HG03565 (cell line): ENCODE measurements at regions not wholly inside any gene's neighbourhood (a gene's known extent, or its start where the extent isn't known, plus 50 kb on each side); places are given as distances from the start of the nearest gene placed in this dataset.

Experiments
- ATAC-seq: cut with Tn5 transposase; IDR thresholded peaks from one replicate; pipeline ENCODE4 v1.9.1; 2021; ENCODE audit warnings: mild to moderate bottlenecking, moderate library complexity; ENCODE audit not compliant: unreplicated experiment

- ATAC-seq: no peak
Measured at GRCh38 chr3:94256888-94257813, 194.3 kb downstream of the NSUN3 start.

GRCh38 chr3:94258851-94259250 lies 196.0 kb downstream of the NSUN3 start:
- ATAC-seq: no peak

GRCh38 chr3:94259291-94259690 lies 196.4 kb downstream of the NSUN3 start:
- ATAC-seq: no peak

GRCh38 chr3:94269763-94270162 lies 206.9 kb downstream of the NSUN3 start:
- ATAC-seq: no peak

GRCh38 chr3:94272016-94272415 lies 209.2 kb downstream of the NSUN3 start:
- no peak for ATAC-seq

DNA sequence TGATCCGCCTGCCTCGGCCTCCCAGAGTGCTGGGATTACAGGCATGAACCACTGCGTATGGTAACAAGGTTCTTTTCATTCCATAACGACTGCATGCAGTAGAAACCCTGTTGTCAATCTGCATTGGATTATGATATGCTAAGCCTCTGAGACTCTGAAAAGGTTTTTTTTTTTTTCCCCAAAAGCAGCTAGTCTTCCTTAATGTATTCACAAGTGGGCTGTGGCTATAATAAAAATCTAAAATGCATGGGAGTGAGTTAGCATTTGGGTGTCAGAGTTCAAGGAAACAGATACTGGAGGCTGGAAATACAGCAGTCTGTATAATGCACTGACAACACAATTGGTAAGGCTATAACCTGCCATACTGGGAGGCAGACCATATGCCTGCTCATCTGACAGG lies 218.1 kb downstream of the NSUN3 start:
- no peak for ATAC-seq

DNA sequence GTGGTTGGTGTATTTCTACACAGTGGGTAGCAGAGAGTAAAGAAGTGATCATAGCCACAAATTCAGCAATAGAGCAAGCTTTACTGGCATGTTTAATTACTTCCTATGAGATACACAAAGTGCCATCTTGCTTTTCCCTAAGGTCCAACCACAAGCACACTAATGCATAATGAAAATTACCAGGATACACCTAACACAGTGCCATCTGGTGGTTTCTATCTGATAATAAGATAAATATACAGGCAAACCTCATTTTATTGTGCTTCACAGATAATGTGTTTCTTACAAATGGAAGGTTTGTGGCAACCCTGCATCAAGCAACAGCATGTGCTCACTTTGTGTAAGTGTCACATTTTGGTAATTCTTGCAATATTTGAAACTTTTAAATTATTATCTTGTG lies 223.0 kb downstream of the NSUN3 start:
- no peak for ATAC-seq

DNA sequence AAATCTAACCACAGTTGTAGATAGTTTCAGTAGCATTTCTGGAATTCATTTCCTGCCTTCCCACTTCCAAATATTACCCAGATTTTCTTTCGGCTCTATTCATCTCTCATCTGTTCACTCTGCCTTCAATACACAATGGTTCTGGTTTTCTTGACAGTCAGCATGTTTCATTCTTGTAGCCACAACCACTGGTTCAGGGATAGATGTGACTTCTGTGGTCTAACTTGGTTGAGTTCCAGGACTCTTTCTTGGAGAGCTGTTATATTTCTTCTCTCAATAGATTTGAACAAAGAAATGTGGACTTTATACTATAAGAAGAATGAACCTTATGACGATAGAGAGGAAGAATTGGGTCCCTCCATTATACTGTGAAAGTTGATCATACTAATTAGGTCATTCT lies 228.8 kb downstream of the NSUN3 start:
- ATAC-seq: no peak

DNA sequence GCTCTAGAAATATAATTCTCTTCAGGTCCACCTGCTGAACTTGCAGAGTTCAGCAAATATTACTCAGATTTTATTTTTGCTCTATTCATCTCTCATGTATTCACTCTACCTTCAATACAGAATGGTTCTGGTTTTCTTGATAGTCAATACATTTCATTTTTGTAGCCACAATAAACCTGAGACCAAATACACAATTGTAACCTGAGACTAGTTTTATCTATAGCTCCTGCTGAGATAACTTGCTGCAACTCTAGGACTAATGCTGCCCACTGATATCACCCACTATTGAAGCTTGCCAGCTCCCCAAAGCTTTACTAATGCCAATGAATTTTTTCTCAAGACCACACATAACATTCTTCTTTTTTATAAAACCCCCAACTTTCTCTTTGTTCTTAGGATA lies 229.3 kb downstream of the NSUN3 start:
- no peak for ATAC-seq

GRCh38 chr3:94293793-94294195 lies 230.9 kb downstream of the NSUN3 start:
- no peak for ATAC-seq

- no peak for ATAC-seq
Measured at GRCh38 chr3:94294806-94295205, 231.9 kb downstream of the NSUN3 start.

DNA sequence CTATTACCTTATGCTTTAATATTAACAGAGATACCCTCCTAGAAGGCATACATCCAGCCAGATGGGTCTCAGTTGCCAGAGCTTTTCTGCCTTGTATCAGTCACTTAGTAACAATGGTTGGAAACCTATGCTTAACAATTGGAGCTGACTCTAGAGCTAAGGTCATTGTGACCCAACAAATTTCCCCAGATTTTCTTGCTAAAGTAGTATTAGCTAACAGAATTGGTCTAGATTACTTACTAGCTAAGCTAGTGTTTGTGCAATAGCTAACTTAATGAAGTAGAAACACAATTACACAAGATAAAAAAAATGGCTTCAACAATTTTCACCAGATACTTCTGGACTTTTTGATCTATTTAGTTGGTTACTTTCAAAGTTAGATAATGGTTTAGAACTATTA lies 236.9 kb downstream of the NSUN3 start:
- no peak for ATAC-seq

DNA sequence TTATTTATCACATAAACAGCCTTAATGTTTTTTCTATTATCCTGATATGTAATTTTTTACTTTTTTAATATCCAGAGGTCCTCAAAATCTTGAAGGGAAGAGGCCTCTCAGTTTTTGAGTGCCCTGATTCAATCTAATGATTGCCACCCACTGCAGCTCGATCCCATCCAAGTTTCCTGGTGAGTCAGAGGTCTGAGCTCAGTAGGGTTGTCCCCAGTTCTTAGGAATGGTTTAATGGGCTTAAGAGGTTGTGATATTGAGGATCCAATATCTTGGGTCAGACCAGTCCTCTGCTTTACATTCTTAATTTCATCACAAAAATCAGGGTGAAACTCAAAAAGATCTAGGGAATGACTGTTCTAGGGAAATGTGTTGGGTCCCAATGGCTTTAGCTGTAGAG lies 238.5 kb downstream of the NSUN3 start:
- ATAC-seq: no peak

DNA sequence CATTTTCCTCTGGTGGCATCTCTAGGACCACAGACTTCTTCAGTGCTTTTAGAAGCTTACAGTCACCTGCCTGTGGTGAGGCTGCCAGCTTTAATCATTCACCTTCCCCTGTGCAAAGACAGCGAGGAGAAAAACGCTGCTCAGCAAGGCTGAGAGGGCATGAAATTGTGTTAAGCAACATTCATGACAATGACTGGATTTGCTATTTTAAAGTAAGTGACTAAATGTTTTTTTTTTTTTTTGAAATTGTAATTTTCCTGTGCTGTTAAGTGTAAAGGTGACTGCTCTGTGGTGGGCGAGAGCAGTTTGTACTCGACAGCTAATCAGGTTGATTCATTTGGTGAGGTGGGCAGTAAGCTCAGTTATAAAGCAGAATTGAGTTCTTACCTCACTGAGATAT lies 240.4 kb downstream of the NSUN3 start:
- ATAC-seq: no peak

- no peak for ATAC-seq
Measured at GRCh38 chr3:94303897-94304296, 241.0 kb downstream of the NSUN3 start.

DNA sequence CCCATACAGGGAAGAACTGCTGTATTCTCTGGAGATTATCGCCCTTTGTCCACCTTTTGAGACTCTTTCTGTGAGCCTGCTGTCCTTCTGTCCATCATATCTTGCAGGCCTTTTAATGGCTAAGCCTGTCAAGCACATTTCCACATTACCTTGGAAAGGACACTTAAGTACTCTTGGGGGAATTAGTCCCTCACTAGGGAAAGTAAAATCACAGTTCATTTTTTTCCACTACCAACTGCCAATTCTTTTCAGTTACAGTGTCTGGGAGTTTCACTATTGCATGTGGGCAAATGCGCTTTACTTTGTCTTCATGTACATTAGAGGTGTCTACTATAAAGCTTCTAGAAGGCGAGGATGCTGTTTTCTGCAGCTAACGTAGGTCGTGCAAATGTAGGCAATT lies 242.1 kb downstream of the NSUN3 start:
- ATAC-seq: no peak

DNA sequence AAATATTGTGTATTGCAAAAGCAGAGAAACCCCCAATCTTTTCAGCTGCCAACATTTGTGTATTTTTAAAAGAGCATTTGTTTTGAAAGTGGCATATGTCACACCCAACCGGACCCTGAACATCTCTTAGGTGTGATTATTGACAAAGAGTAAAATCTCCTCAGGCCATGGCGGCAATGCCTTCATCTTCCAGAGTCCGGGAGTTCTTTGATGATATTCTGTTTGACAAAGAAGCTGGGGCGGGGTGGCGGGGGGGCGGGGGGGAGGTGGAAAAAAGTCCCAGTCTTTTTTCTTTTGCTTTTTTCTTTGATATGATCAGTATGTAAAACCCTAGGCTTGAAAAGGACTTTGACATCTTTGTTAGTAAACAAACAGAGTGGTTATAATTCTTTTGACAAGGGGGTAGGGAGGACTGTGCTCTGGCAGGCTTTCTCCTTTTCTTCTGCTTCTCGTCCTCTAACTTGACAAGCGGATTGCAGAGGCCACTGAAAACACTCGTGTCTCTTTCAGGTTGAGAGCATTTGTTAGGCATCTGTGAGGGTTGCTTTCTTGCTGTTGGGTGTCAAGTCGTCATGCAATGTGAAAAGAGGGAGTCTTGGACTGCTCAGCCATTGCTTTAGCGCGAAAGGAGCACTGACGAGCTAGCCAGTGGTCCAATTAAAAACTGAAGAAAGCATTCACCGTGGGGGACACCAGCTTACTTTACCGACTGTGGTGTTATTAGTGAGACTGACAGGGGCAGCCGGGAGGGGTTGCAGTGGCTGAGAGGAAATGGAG lies 243.2 kb downstream of the NSUN3 start:
- ATAC-seq: no peak

DNA sequence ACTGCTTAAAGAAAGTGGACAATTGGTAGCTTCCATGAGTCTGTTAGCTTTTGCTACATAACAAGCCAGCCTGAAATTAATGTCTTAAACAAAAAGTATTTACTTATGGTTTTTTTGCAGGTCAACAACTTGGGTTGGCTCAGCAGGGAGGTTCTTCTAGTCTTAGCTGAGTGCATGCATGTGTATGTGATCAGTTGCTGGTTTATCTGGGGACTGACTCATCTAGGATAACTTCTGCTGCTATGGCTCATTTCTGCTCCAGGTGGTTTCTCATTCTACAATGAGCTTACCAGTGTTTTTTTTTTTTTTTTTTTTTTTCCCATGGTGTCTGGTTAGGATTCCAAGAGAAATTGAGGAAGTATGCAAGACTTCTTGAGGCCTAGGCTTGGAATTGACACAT lies 244.7 kb downstream of the NSUN3 start:
- ATAC-seq: no peak

GRCh38 chr3:94308767-94309166 lies 245.9 kb downstream of the NSUN3 start:
- ATAC-seq: no peak

DNA sequence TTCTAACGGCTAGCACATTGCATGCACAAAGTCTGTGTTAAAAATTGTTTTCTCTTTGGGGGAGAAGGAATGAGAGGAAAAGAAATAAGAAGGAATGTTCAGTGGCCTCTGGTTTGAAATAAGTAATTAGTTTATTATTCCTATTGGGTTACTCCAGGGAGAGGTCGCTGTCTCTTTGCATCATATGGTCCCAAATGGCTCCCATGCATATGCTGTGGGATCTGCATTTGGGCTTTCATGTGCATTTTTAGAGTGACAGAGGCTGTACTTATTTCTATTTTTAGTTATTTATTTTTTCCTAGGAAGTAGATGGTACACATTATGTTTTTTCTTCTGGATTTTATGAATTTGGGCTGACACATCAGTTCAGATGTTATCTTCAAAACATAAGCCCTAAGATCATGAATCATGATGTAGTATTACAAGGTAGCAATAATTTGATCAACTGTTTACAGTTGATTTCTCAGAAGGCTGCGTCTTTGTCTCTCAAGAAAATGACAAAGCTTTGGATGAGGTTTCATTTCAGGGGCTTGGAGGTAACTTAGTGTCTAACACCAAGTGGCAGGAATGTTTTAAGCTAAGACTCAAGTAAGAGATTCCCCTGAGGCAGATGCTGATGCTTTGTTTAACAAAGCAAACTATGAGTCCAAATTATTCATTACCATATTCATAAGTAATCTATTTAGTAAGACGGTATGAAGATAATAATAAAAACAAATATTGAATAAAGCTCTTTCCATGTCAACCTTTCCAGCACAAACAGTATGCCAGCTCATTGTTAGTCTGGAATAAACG lies 247.7 kb downstream of the NSUN3 start:
- no peak for ATAC-seq

DNA sequence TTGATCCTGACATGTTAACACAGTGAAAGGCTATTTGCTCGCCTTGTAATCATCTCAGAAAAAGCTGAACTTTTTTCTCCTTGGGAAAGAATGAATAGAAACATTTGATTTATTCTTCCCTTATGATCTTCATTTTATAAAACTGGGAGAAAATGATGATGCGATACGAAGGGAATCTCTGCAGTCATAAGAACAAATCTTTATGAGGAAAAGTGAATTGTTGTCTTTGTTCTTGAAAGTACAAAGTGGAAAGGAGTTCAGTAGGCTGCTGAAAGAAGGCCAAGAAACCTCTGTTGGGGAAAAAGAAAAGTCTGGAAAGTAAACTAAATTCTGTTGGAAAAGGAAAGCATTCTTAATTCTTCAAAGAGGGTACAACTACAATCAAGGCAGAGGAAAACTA lies 248.8 kb downstream of the NSUN3 start:
- ATAC-seq: no peak
